HL-60 (cell line): ENCODE measurements at regions not wholly inside any gene's neighbourhood (a gene's known extent, or its start where the extent isn't known, plus 50 kb on each side); places are given as distances from the start of the nearest gene placed in this dataset.

Source experiments
- DNase-seq, 2 experiments: peaks; one replicate each; pipeline ENCODE4 v3.0.0-alpha.2; 2010 to 2020; ENCODE audit warnings: low read depth in 1 of 2, low spot score in 1 of 2
- H3K27ac ChIP-seq: fragments of 250-450 bp; sonication (Bioruptor Pico); replicated peaks from 2 replicates; pipeline ENCODE4 v1.5.1; 2020; ENCODE audit warnings: mild to moderate bottlenecking, moderate library complexity
- H3K27me3 ChIP-seq: fragments of 250-450 bp; sonication (Bioruptor Pico); 2 replicates; pipeline ENCODE4 v1.5.1; 2021; ENCODE audit warnings: mild to moderate bottlenecking, moderate library complexity; ENCODE audit not compliant: insufficient read depth, poor library complexity, severe bottlenecking
- H3K4me3 ChIP-seq: replicated peaks from 2 replicates; pipeline ENCODE4 v1.5.1; 2011; ENCODE audit warnings: mild to moderate bottlenecking, control low read depth, low read length; ENCODE audit not compliant: insufficient read depth
- GABPA ChIP-seq: IDR thresholded peaks from 2 replicates; pipeline ENCODE4 v1.6.1; 2012; ENCODE audit warnings: low read depth
- POLR2AphosphoS5 ChIP-seq: IDR thresholded peaks from 2 replicates; pipeline ENCODE4 v1.6.1; 2012; ENCODE audit warnings: low read depth
- SPI1 ChIP-seq: IDR thresholded peaks from 2 replicates; pipeline ENCODE4 v1.6.1; 2012; ENCODE audit warnings: low read depth, mild to moderate bottlenecking, borderline replicate concordance
- TF ChIP-seq, protein P1 (sequence below): IDR thresholded peaks from one replicate; pipeline ENCODE4 v1.5.1; 2011; ENCODE audit warnings: low read length, control low read depth, inconsistent platforms; ENCODE audit not compliant: insufficient read depth
- TF ChIP-seq, protein P2 (sequence below): IDR thresholded peaks from 2 replicates; pipeline ENCODE4 v1.6.1; 2012; ENCODE audit warnings: low read depth; ENCODE audit not compliant: insufficient replicate concordance

DNA sequence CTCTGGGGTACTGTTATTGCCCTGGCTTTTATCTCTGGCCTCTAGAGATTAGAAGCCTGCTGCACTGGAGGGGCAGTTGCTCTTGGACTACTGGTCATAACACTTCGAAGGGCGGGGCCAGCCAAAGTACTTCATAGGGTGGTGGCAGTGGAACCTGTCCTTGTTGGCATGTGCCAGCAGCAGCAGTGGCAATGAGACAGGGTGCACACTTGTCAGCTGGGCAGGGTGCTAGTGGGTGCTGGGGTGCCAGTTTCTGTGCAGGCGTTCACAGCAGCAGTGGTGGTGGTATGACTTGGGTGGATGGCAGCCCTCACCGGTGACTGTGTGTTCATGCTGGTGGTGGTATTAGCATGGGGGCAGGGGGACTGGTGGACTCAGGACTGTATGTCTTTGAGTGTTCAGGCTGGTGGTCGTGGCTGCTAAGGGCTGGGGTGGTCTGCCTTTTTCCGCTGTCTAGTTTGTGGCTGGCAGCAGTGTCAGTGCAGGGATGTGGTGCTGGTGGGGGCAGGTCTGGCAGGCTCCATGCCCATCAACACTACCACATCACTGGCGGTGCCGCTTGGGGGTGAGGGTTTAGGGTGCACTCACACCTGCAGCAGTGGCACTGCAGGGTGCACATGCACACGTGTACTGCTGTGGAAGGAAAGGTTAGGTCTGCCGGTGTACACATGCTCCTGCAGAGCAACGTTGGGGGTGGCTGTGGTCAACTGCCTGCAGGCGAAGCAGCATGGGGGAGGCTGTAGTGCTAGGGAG lies 176.1 kb upstream of the CDC14C start:
- no peak for DNase-seq

DNA sequence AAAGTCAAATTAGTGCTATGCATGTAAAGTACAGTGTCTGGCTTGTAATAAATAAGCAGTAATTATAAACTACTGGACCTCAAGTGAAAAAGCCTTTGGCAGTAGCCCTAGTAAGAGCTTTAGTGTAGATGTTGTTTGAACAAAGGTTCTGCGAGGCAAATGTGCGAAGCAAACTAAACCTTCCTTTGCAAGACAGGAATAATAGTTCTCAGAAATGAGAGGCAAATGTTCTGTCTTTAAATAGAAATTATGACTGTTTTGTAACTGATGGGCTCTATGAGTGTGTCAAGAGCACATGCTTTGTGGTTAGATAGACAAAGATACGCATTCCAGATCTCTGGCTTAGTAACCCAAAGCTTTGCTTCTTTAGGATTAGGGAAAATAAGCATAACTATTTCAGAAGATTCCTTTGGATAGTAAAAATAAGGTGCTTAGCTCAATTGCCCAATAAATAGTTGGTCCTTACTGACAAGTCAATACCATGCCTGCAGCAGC lies 169.2 kb upstream of the CDC14C start:
- no peak for DNase-seq
- peaks cover 4% of the 10 kb centered on the region for H3K27me3 ChIP-seq
- no peak overlapping the region for H3K4me3 ChIP-seq
- TF ChIP-seq, protein P1, sequence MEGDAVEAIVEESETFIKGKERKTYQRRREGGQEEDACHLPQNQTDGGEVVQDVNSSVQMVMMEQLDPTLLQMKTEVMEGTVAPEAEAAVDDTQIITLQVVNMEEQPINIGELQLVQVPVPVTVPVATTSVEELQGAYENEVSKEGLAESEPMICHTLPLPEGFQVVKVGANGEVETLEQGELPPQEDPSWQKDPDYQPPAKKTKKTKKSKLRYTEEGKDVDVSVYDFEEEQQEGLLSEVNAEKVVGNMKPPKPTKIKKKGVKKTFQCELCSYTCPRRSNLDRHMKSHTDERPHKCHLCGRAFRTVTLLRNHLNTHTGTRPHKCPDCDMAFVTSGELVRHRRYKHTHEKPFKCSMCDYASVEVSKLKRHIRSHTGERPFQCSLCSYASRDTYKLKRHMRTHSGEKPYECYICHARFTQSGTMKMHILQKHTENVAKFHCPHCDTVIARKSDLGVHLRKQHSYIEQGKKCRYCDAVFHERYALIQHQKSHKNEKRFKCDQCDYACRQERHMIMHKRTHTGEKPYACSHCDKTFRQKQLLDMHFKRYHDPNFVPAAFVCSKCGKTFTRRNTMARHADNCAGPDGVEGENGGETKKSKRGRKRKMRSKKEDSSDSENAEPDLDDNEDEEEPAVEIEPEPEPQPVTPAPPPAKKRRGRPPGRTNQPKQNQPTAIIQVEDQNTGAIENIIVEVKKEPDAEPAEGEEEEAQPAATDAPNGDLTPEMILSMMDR: no peak
- TF ChIP-seq POLR2AphosphoS5 (no peak), SPI1 (no peak), GABPA (no peak)
- TF ChIP-seq, protein P2, sequence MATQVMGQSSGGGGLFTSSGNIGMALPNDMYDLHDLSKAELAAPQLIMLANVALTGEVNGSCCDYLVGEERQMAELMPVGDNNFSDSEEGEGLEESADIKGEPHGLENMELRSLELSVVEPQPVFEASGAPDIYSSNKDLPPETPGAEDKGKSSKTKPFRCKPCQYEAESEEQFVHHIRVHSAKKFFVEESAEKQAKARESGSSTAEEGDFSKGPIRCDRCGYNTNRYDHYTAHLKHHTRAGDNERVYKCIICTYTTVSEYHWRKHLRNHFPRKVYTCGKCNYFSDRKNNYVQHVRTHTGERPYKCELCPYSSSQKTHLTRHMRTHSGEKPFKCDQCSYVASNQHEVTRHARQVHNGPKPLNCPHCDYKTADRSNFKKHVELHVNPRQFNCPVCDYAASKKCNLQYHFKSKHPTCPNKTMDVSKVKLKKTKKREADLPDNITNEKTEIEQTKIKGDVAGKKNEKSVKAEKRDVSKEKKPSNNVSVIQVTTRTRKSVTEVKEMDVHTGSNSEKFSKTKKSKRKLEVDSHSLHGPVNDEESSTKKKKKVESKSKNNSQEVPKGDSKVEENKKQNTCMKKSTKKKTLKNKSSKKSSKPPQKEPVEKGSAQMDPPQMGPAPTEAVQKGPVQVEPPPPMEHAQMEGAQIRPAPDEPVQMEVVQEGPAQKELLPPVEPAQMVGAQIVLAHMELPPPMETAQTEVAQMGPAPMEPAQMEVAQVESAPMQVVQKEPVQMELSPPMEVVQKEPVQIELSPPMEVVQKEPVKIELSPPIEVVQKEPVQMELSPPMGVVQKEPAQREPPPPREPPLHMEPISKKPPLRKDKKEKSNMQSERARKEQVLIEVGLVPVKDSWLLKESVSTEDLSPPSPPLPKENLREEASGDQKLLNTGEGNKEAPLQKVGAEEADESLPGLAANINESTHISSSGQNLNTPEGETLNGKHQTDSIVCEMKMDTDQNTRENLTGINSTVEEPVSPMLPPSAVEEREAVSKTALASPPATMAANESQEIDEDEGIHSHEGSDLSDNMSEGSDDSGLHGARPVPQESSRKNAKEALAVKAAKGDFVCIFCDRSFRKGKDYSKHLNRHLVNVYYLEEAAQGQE: no peak
- H3K27ac ChIP-seq: no peak overlapping the region

More for the DNA sequence above, 176.1 kb upstream of the CDC14C start:
- Histone ChIP-seq H3K27ac (no peak overlapping the region), H3K4me3 (no peak overlapping the region), H3K27me3 (peaks cover 4% of the 10 kb centered on the region)
- TF ChIP-seq POLR2AphosphoS5 (no peak), SPI1 (no peak), GABPA (no peak)
- TF ChIP-seq, protein P1: no peak
- TF ChIP-seq, protein P2: no peak

DNA sequence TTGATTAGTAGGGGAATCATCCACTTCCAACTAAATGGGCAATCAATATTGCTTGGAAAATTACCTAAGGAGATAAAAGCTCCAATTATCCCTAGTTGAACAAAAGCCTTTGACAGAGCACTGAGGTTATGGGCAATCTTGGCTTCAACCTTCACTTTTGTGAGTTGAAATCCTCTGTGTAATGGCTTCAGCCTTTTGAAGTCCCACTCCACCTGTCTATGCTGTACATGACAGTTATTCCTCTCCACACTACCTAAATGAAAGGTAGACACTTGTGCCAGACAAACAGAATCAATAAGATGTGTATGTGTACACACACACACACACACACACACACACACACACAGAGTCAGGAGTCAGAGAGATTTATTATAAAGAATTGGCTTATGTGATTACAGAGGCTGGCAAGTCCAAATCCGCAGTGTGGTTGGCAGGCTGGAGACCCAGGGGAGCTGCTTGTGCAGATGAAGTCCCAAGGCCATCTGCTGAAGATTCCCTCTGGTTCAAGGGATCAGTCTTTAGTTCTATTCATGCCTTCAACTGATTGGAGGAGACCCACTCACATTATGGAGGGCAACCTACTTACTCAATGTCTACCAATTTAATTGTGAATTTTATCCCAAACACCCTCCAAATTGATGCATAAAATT lies 164.8 kb upstream of the CDC14C start:
- TF ChIP-seq, protein P2: no peak
- TF ChIP-seq GABPA: no peak
- no peaks in the 10 kb centered on the region for H3K27me3 ChIP-seq
- DNase-seq: no peak
- no peak overlapping the region for H3K4me3 ChIP-seq
- no peak overlapping the region for H3K27ac ChIP-seq
